Fibroblast of lung (primary cell): ENCODE measurements at regions not wholly inside any gene's neighbourhood (a gene's known extent, or its start where the extent isn't known, plus 50 kb on each side); places are given as distances from the start of the nearest gene placed in this dataset.

Experiments
- DNase-seq, 2 donors: peaks; one replicate each; pipeline versions ENCODE4 v3.0.0 to v3.0.0-alpha.2; 2010; ENCODE audit warnings: low read depth in 2 of 2
- H2AFZ ChIP-seq: 2 replicates; pipeline ENCODE4 v1.5.1; 2012; ENCODE audit warnings: low read length, control low read depth, inconsistent platforms
- H3K27ac ChIP-seq: 2 replicates; pipeline ENCODE4 v1.5.1; 2011; ENCODE audit warnings: low read length, control low read depth; ENCODE audit not compliant: insufficient read depth
- H3K27me3 ChIP-seq: 2 replicates; pipeline ENCODE4 v1.5.1; 2011; ENCODE audit warnings: mild to moderate bottlenecking, low read length; ENCODE audit not compliant: control insufficient read depth, insufficient read depth
- H3K36me3 ChIP-seq: 2 replicates; pipeline ENCODE4 v1.5.1; 2011; ENCODE audit warnings: low read length; ENCODE audit not compliant: control insufficient read depth, insufficient read depth
- H3K4me1 ChIP-seq: 2 replicates; pipeline ENCODE4 v1.5.1; 2011; ENCODE audit warnings: low read length; ENCODE audit not compliant: control insufficient read depth, insufficient read depth; ENCODE audit errors: extremely low read depth
- H3K4me2 ChIP-seq: 2 replicates; pipeline ENCODE4 v1.5.1; 2011; ENCODE audit warnings: low read length, control low read depth; ENCODE audit not compliant: insufficient read depth; ENCODE audit errors: extremely low read depth
- H3K4me3 ChIP-seq, 4 experiments: fragments of 200-600 bp in 1 of 4; sonication (generic) in 1 of 4; replicated peaks in 1 of 4; 2 replicates each; pipeline ENCODE4 v1.5.1; 2011 to 2016; ENCODE audit warnings: low read length in 4 of 4, low read depth in 3 of 4, mild to moderate bottlenecking in 3 of 4, control low read depth in 2 of 4, inconsistent platforms in 1 of 4, mixed read lengths in 1 of 4; ENCODE audit not compliant: insufficient read depth in 1 of 4; ENCODE audit errors: control extremely low read depth in 1 of 4
- H3K79me2 ChIP-seq: 2 replicates; pipeline ENCODE4 v1.5.1; 2012; ENCODE audit warnings: mild to moderate bottlenecking, low read length, inconsistent platforms; ENCODE audit not compliant: control insufficient read depth, insufficient read depth
- H3K9ac ChIP-seq: 2 replicates; pipeline ENCODE4 v1.5.1; 2011; ENCODE audit warnings: mild to moderate bottlenecking, low read length, control low read depth; ENCODE audit not compliant: insufficient read depth
- H3K9me3 ChIP-seq: 2 replicates; pipeline ENCODE4 v1.5.1; 2012; ENCODE audit warnings: low read depth, low read length; ENCODE audit not compliant: control insufficient read depth, insufficient read depth
- H4K20me1 ChIP-seq: 2 replicates; pipeline ENCODE4 v1.5.1; 2011; ENCODE audit warnings: low read length; ENCODE audit not compliant: control insufficient read depth, insufficient read depth; ENCODE audit errors: extremely low read depth
- CTCF ChIP-seq, 2 donors: IDR thresholded peaks in 1 of 2; conservative IDR thresholded peaks in 1 of 2; 1 replicate in 1 of 2; 2 replicates in 1 of 2; pipeline ENCODE4 v1.5.1; 2011 to 2012; ENCODE audit warnings: low read length in 2 of 2, control low read depth in 1 of 2, inconsistent platforms in 1 of 2, low read depth in 1 of 2, mild to moderate bottlenecking in 1 of 2
- EZH2 ChIP-seq: IDR thresholded peaks from 2 replicates; pipeline ENCODE4 v1.5.1; 2012; ENCODE audit warnings: low read length, control low read depth, mild to moderate bottlenecking; ENCODE audit errors: missing control alignments

- Histone ChIP-seq H4K20me1 (no peaks in the 10 kb centered on the region), H3K4me3 (no peak overlapping the region), H3K9me3 (no peaks in the 10 kb centered on the region), H3K36me3 (no peaks in the 10 kb centered on the region), H3K4me2 (no peak overlapping the region), H3K79me2 (no peaks in the 10 kb centered on the region), H3K27ac (no peak overlapping the region), H3K27me3 (no peaks in the 10 kb centered on the region), H3K4me1 (no peaks in the 10 kb centered on the region), H3K9ac (no peak overlapping the region), H2AFZ (no peak overlapping the region)
- TF ChIP-seq EZH2 (no peak), CTCF (conservative IDR thresholded peaks at IDR 0.05 in 1 of 2, IDR thresholded peaks at IDR 0.05 in 1 of 2; ENCODE audit: low read depth in 1 of 2, low read length in 2 of 2) (no peak)
- no peak for DNase-seq
These were observed 1720.9 kb upstream of the AGA start for GRCh38 chr4:179163147-179163546.

GRCh38 chr4:179164267-179164999, 1722.2 kb upstream of the AGA start:
- no peaks in the 10 kb centered on the region for H4K20me1 ChIP-seq
- H3K4me2 ChIP-seq: no peak overlapping the region
- H3K9ac ChIP-seq: no peak overlapping the region
- no peaks in the 10 kb centered on the region for H3K36me3 ChIP-seq
- no peak overlapping the region for H3K27ac ChIP-seq
- H3K27me3 ChIP-seq: no peaks in the 10 kb centered on the region
- no peak for TF ChIP-seq CTCF (conservative IDR thresholded peaks at IDR 0.05 in 1 of 2, IDR thresholded peaks at IDR 0.05 in 1 of 2; ENCODE audit: low read depth in 1 of 2, low read length in 2 of 2)
- no peak for TF ChIP-seq EZH2
- H3K79me2 ChIP-seq: no peaks in the 10 kb centered on the region
- H3K4me3 ChIP-seq: no peak overlapping the region
- no peak for DNase-seq
- no peaks in the 10 kb centered on the region for H3K9me3 ChIP-seq
- H3K4me1 ChIP-seq: no peaks in the 10 kb centered on the region
- H2AFZ ChIP-seq: no peak overlapping the region

- Histone ChIP-seq H3K79me2 (no peaks in the 10 kb centered on the region), H3K4me3 (no peak overlapping the region), H3K36me3 (no peaks in the 10 kb centered on the region), H3K4me1 (no peaks in the 10 kb centered on the region), H4K20me1 (no peaks in the 10 kb centered on the region), H3K27me3 (no peaks in the 10 kb centered on the region), H3K4me2 (no peak overlapping the region), H3K9me3 (no peaks in the 10 kb centered on the region), H2AFZ (no peak overlapping the region), H3K9ac (no peak overlapping the region), H3K27ac (no peak overlapping the region)
- TF ChIP-seq CTCF (conservative IDR thresholded peaks at IDR 0.05 in 1 of 2, IDR thresholded peaks at IDR 0.05 in 1 of 2; ENCODE audit: low read depth in 1 of 2, low read length in 2 of 2): no peak
- DNase-seq: no peak
These were observed 1722.9 kb upstream of the AGA start for GRCh38 chr4:179165000-179165738.
